Ishikawa (cell line): ENCODE measurements at regions not wholly inside any gene's neighbourhood (a gene's known extent, or its start where the extent isn't known, plus 50 kb on each side); places are given as distances from the start of the nearest gene placed in this dataset.

Source experiments
- CEBPB ChIP-seq: IDR thresholded peaks from 2 replicates; pipeline ENCODE4 v1.6.1; 2012
- CREB1 ChIP-seq: IDR thresholded peaks from 2 replicates; pipeline ENCODE4 v1.6.1; 2012; ENCODE audit warnings: low read depth
- EGR1 ChIP-seq: IDR thresholded peaks from 2 replicates; pipeline ENCODE4 v1.6.1; 2012
- EP300 ChIP-seq: IDR thresholded peaks from 2 replicates; pipeline ENCODE4 v1.6.1; 2012; ENCODE audit warnings: borderline replicate concordance
- FOXM1 ChIP-seq: IDR thresholded peaks from 2 replicates; pipeline ENCODE4 v1.6.1; 2012; ENCODE audit warnings: low read depth, borderline replicate concordance
- MAX ChIP-seq: IDR thresholded peaks from 2 replicates; pipeline ENCODE4 v1.6.1; 2012
- NFIC ChIP-seq: IDR thresholded peaks from 2 replicates; pipeline ENCODE4 v1.6.1; 2012
- RAD21 ChIP-seq: IDR thresholded peaks from 2 replicates; pipeline ENCODE4 v1.6.1; 2012; ENCODE audit warnings: low read depth
- TAF1 ChIP-seq: IDR thresholded peaks from 2 replicates; pipeline ENCODE4 v1.6.1; 2012; ENCODE audit warnings: low read depth, mild to moderate bottlenecking
- TCF12 ChIP-seq: IDR thresholded peaks from 2 replicates; pipeline ENCODE4 v1.6.1; 2012; ENCODE audit warnings: low read depth
- TEAD4 ChIP-seq: IDR thresholded peaks from 2 replicates; pipeline ENCODE4 v1.6.1; 2012
- YY1 ChIP-seq: IDR thresholded peaks from 2 replicates; pipeline ENCODE4 v1.6.1; 2012; ENCODE audit warnings: low read depth
- ZBTB7A ChIP-seq: IDR thresholded peaks from 2 replicates; pipeline ENCODE4 v1.6.1; 2012; ENCODE audit warnings: low read depth
- TF ChIP-seq, protein P1 (sequence below): IDR thresholded peaks from 2 replicates; pipeline ENCODE4 v1.6.1; 2012; ENCODE audit warnings: low read depth, mild to moderate bottlenecking
- TF ChIP-seq, protein P2 (sequence below): IDR thresholded peaks from 2 replicates; pipeline ENCODE4 v1.6.1; 2012

DNA sequence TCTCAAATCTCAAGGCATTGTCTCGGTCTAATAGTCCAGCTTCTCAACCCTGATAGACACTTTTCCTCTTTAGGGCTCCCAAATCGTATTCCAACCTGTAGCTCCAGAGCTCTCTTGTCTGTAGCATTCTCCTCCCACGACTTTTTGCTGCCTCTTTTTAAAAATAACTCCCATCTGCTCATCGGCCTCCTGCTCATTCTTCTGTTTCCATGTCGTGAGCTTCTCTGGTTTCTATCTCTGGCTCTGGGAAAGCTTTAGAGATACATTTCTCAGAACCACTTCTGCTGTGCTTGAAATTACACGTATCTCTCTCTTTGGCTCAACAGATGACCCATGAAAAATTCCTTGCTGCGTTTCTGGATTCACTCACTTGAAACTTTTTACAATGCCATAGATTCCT lies 609.6 kb upstream of the C16orf82 start:
- TF ChIP-seq FOXM1 = no peak
- no peak for TF ChIP-seq CREB1
- TF ChIP-seq ZBTB7A = no peak
- TF ChIP-seq YY1 = no peak
- TF ChIP-seq NFIC = no peak
- TF ChIP-seq TAF1 = no peak

- TF ChIP-seq EGR1 = no peak
- no peak for TF ChIP-seq TCF12
These were observed 608.8 kb upstream of the C16orf82 start for GRCh38 chr16:26457882-26458281.

GRCh38 chr16:26464576-26465266 lies 602.0 kb upstream of the C16orf82 start:
- TF ChIP-seq FOXM1 = no peak
- no peak for TF ChIP-seq NFIC
- TF ChIP-seq CEBPB = no peak
- no peak for TF ChIP-seq TAF1
- TF ChIP-seq TEAD4 = no peak
- TF ChIP-seq CREB1 = no peak
- no peak for TF ChIP-seq MAX
- TF ChIP-seq EP300 = no peak
- TF ChIP-seq YY1 = no peak
- TF ChIP-seq, protein P1, sequence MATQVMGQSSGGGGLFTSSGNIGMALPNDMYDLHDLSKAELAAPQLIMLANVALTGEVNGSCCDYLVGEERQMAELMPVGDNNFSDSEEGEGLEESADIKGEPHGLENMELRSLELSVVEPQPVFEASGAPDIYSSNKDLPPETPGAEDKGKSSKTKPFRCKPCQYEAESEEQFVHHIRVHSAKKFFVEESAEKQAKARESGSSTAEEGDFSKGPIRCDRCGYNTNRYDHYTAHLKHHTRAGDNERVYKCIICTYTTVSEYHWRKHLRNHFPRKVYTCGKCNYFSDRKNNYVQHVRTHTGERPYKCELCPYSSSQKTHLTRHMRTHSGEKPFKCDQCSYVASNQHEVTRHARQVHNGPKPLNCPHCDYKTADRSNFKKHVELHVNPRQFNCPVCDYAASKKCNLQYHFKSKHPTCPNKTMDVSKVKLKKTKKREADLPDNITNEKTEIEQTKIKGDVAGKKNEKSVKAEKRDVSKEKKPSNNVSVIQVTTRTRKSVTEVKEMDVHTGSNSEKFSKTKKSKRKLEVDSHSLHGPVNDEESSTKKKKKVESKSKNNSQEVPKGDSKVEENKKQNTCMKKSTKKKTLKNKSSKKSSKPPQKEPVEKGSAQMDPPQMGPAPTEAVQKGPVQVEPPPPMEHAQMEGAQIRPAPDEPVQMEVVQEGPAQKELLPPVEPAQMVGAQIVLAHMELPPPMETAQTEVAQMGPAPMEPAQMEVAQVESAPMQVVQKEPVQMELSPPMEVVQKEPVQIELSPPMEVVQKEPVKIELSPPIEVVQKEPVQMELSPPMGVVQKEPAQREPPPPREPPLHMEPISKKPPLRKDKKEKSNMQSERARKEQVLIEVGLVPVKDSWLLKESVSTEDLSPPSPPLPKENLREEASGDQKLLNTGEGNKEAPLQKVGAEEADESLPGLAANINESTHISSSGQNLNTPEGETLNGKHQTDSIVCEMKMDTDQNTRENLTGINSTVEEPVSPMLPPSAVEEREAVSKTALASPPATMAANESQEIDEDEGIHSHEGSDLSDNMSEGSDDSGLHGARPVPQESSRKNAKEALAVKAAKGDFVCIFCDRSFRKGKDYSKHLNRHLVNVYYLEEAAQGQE = no peak
- no peak for TF ChIP-seq EGR1
- TF ChIP-seq RAD21 = no peak
- no peak for TF ChIP-seq ZBTB7A
- TF ChIP-seq, protein P2, sequence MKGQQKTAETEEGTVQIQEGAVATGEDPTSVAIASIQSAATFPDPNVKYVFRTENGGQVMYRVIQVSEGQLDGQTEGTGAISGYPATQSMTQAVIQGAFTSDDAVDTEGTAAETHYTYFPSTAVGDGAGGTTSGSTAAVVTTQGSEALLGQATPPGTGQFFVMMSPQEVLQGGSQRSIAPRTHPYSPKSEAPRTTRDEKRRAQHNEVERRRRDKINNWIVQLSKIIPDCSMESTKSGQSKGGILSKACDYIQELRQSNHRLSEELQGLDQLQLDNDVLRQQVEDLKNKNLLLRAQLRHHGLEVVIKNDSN = no peak
- no peak for TF ChIP-seq TCF12

DNA sequence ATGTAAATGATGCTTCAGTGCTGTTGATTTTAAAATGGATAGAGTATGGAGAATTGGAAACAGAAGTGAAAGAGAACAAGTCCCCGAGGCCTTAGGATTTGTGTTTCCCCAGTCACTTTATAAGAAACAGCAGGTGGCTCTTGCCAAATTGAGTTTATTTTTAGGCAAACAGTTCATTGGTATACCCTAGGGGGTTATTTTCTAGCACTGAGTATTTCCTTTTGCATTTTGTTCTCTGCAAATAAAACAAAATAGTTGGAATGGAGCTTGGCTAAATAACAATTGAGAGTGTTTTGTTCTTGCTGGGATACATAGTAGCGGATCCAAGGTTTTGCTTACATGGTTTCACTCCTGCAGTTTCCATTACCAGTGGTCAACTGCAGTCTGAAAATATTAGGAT lies 591.1 kb upstream of the C16orf82 start:
- TF ChIP-seq TEAD4 (no peak), TCF12 (no peak), EP300 (no peak), RAD21 (no peak), ZBTB7A (no peak), MAX (no peak), YY1 (no peak), CEBPB (no peak), CREB1 (no peak), EGR1 (no peak), NFIC (no peak), FOXM1 (no peak)
- TF ChIP-seq, protein P2 = no peak

GRCh38 chr16:26491101-26491670 lies 575.5 kb upstream of the C16orf82 start:
- TF ChIP-seq, protein P2 = no peak
- TF ChIP-seq FOXM1 (no peak), CEBPB (no peak), NFIC (no peak), TCF12 (no peak), EGR1 (no peak), YY1 (no peak), MAX (no peak), EP300 (no peak), TAF1 (no peak), TEAD4 (no peak), ZBTB7A (no peak), RAD21 (no peak), CREB1 (no peak)
- TF ChIP-seq, protein P1 = no peak
